GM10248 (cell line): ENCODE measurements at regions not wholly inside any gene's neighbourhood (a gene's known extent, or its start where the extent isn't known, plus 50 kb on each side); places are given as distances from the start of the nearest gene placed in this dataset.

Experiments used
- CTCF ChIA-PET: fragments of 300-600 bp; sonication (Branson Sonifier 250); formaldehyde crosslinking; extraction: SDS; loops from one replicate; lab custom pipeline; 2021; ENCODE audit warnings: antibody characterized with exemption; lab: Yijun Ruan, JAX
- POLR2A ChIA-PET: fragments of 350-650 bp; sonication (Branson Sonifier 250); formaldehyde crosslinking; extraction: SDS; loops from one replicate; lab custom pipeline; 2020; ENCODE audit warnings: antibody characterized with exemption; lab: Yijun Ruan, JAX
- DNase-seq: peaks from one replicate; pipeline ENCODE4 v3.0.0; 2012; ENCODE audit errors: extremely low spot score
- TF ChIP-seq, protein P1 (sequence below): IDR thresholded peaks from 2 replicates; pipeline ENCODE4 v1.5.1; 2012; ENCODE audit warnings: mild to moderate bottlenecking, low read depth; ENCODE audit errors: extremely low read depth, missing control alignments, control extremely low read depth

DNA sequence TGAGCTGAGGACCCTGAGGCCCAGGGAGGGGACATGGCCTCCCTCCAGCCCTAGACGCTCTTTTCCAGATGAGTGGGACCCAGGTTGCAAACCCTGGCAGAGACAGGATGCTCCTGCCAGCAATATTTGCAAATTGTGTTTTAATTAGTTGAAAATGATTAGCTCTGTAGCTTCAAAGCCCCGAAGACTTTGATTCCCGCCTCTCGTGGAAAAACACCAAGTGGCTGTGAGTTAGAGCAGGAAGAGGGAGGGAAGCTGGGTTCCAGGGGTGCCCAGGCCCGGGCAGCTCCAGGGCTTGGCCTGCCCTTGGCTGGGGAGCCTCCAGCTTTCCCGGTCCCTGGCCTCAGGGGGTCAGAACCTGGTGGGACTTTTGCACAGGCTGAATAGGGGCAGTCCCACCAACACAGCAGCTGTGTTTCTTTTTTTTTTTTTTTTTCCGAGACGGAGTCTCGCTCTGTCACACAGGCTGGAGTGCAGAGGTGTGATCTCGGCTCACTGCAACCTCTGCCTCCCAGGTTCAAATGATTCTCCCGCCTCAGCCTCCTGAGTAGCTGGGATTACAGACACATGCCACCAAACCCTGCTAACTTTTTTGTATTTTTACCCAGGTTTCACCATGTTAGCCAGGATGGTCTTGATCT lies 101.6 kb upstream of the RTL6 start:
- TF ChIP-seq, protein P1, sequence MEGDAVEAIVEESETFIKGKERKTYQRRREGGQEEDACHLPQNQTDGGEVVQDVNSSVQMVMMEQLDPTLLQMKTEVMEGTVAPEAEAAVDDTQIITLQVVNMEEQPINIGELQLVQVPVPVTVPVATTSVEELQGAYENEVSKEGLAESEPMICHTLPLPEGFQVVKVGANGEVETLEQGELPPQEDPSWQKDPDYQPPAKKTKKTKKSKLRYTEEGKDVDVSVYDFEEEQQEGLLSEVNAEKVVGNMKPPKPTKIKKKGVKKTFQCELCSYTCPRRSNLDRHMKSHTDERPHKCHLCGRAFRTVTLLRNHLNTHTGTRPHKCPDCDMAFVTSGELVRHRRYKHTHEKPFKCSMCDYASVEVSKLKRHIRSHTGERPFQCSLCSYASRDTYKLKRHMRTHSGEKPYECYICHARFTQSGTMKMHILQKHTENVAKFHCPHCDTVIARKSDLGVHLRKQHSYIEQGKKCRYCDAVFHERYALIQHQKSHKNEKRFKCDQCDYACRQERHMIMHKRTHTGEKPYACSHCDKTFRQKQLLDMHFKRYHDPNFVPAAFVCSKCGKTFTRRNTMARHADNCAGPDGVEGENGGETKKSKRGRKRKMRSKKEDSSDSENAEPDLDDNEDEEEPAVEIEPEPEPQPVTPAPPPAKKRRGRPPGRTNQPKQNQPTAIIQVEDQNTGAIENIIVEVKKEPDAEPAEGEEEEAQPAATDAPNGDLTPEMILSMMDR, result no peak
- CTCF ChIA-PET, result interaction anchor here (1.1 kb wide), 1 partner anchor 27 kb away, joined by 4 read pairs; no protein-coding TSS in a partner anchor
- DNase-seq, result no peak
- POLR2A ChIA-PET, result interaction anchor here (0.6 kb wide), 1 partner anchor 27 kb away, joined by 3 read pairs; no protein-coding TSS in a partner anchor

DNA sequence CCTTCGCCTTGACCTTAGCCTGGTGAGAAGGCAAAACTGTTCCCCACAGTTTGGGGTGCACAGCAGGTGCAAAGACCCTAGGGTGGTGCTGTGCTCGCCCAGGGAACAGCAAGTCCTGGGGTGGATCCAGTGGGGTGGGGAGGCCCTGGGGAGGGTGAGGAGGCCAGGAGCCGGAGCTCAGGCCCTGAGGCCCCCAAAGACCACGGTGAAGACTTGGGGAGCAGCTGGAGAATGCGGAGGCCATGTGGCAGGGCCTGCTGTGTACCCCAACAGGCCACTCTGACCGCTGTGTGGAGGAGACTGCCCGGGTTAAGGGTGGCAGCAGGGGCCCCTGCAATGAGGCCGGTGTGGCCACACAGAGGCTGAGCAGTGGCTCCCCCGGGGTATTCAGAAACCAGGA lies 101.1 kb upstream of the RTL6 start:
- CTCF ChIA-PET, result interaction anchor here (1.1 kb wide), 1 partner anchor 28 kb away, joined by 4 read pairs; no protein-coding TSS in a partner anchor
- TF ChIP-seq, protein P1, result no peak
- no peak for DNase-seq
- POLR2A ChIA-PET, result no interaction called here

DNA sequence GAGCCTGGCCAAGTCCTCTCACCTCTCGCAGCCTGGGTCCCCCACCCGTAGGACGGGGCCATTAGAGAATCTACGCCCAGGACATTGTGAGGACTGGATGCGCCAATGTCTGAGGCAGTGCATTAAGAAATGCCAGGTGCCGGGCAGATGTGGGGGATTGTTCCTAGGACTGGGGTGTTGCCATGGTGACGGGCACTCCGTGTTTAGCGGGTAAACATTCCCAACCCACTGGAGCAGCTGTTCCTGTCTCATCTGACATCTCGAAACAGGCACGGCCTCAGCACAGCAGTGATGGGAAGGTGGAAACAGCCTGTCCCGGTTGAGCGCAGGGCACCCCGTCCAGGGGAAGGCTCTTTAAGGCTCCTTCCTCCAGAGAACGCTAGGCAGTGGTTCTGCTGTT lies 99.6 kb upstream of the RTL6 start:
- no peak for DNase-seq
- CTCF ChIA-PET, result interaction anchor here (1.0 kb wide), 1 partner anchor 30 kb away, joined by 3 read pairs; no protein-coding TSS in a partner anchor
- TF ChIP-seq, protein P1, result no peak
- POLR2A ChIA-PET, result no interaction called here

DNA sequence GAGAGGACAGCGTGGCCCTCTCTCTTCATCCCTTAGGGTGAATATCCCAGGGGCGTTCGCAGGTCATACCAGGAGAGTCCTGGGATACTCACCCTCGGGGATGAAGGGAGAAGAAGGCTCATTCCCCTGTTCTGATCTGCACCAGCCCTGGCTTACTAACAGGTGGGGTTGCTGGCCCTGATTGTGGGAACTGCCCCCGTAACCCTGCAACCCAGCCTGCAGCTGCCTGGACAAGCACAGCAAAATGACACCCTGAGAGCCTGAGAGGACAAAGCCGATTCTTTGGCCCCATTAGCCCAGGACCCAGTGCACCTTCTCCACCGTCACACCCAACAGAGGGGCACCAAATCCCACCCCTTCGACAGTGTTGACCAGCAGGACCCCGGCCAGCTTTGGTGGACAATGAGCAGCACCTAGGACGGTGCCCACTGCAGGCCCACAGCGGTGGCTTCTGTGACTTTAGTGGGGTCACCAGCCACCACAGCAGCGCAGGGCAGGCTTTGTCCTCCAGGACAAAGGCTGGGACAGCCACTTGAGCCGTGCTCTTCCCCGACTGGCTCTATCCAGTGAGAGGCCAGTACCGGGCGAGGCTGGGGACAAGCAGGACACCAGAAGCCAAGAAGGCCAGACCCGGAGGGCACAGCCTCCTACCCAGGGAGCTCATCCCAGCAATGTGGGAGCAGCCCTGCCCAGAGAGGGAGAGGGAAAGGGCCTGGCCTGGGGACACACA lies 98.5 kb upstream of the RTL6 start:
- DNase-seq, result no peak
- CTCF ChIA-PET, result no interaction called here
- TF ChIP-seq, protein P1, result no peak
- POLR2A ChIA-PET, result no interaction called here

DNA sequence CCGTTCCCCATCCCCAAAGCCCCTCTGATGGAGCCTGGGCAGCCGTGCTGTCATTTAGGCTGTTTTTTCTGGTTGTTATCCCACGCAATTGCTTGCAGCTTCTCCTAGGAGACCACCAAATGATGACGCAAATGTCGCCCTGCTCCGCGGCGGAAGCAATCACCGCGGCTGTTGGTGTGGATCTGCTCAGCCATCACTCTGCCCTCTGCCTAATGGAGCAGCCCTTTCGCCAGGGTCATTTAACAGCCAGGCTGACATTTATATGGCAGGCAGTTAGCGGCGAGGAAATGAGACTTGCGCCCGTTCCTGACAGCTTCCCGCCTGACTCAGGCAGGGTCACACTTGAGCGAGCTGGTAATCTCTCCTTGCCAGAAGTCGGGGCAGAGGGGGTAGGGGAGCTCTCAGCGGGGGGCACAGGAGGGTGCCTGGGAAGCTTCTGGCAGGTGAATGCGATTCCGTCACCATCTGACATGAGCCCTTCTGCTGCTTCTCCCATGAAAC lies 97.9 kb upstream of the RTL6 start:
- POLR2A ChIA-PET, result no interaction called here
- DNase-seq, result no peak
- TF ChIP-seq, protein P1, result no peak
- CTCF ChIA-PET, result no interaction called here

DNA sequence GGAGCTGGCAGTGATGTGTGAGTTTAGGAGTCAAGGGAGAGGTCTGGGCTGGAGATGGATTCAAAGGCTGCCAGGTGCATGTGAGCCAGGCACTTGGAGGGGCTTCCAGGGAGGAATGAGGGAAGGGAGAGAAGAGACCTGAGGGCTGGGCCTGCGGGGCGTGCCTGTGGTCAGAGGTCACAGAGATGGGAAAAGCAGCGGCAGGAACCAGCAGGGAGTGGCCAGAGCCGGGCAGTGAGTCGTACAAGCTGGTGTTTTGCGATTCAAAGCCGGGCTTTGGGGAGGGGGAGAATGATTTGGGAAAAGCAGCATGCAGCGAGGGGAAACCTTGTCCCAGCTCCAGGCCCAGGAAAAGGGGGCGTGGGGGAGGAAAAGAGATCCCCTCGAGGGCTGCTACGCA lies 96.9 kb upstream of the RTL6 start:
- POLR2A ChIA-PET, result no interaction called here
- no peak for DNase-seq
- CTCF ChIA-PET, result no interaction called here
- TF ChIP-seq, protein P1, result no peak
